A673 (cell line): ENCODE measurements at regions not wholly inside any gene's neighbourhood (a gene's known extent, or its start where the extent isn't known, plus 50 kb on each side); places are given as distances from the start of the nearest gene placed in this dataset.

Experiments
- BruUV-seq: library from RNA; stranded (reverse); fragments of 400-500 nt; replicated peaks from 2 replicates; lab custom pipeline; 2021; lab: Mats Ljungman, UMichigan
- CTCF ChIA-PET: fragments of 300-600 bp; sonication (Branson Sonifier 250); formaldehyde crosslinking; loops from one replicate; lab custom pipeline; 2022; ENCODE audit warnings: antibody characterized with exemption; lab: Charles Lee
- POLR2A ChIA-PET: fragments of 300-600 bp; sonication (Branson Sonifier 250); formaldehyde crosslinking; loops from one replicate; lab custom pipeline; 2022; ENCODE audit warnings: antibody characterized with exemption; ENCODE audit not compliant: low non-redundant PET; lab: Charles Lee
- DNase-seq: peaks from one replicate; pipeline ENCODE4 v3.0.0-alpha.2; 2015; ENCODE audit warnings: low spot score
- H3K27ac ChIP-seq: fragments of 200-600 bp; sonication (generic); 2 replicates; pipeline ENCODE4 v1.5.1; 2016; ENCODE audit warnings: mixed run types, low read depth, mild to moderate bottlenecking, mixed read lengths, antibody characterized with exemption, low read length; ENCODE audit not compliant: poor library complexity, severe bottlenecking
- H3K27me3 ChIP-seq: fragments of 200-600 bp; sonication (generic); replicated peaks from 2 replicates; pipeline ENCODE4 v1.6.1; 2017; ENCODE audit warnings: mixed run types, low read depth, mild to moderate bottlenecking, mixed read lengths, antibody characterized with exemption, low read length; ENCODE audit not compliant: insufficient read depth, poor library complexity
- H3K36me3 ChIP-seq: fragments of 200-600 bp; sonication (generic); 2 replicates; pipeline ENCODE4 v1.6.1; 2016; ENCODE audit warnings: mixed run types, mild to moderate bottlenecking, mixed read lengths, antibody characterized with exemption, low read length; ENCODE audit not compliant: insufficient read depth, poor library complexity, severe bottlenecking
- H3K4me1 ChIP-seq: fragments of 200-600 bp; sonication (generic); 2 replicates; pipeline ENCODE4 v1.6.1; 2017; ENCODE audit warnings: mixed run types, mild to moderate bottlenecking, mixed read lengths, antibody characterized with exemption, low read length; ENCODE audit not compliant: insufficient read depth, poor library complexity, severe bottlenecking
- H3K4me3 ChIP-seq: fragments of 200-600 bp; sonication (generic); 2 replicates; pipeline ENCODE4 v1.5.1; 2016; ENCODE audit warnings: low read depth, mixed run types, mild to moderate bottlenecking, mixed read lengths, low read length; ENCODE audit not compliant: poor library complexity, severe bottlenecking
- H3K9me3 ChIP-seq: fragments of 200-600 bp; sonication (generic); 2 replicates; pipeline ENCODE4 v1.6.1; 2016; ENCODE audit warnings: mixed run types, low read depth, mild to moderate bottlenecking, mixed read lengths, antibody characterized with exemption, low read length; ENCODE audit not compliant: poor library complexity, severe bottlenecking
- EZH2 ChIP-seq: fragments of 200-600 bp; sonication (generic); IDR thresholded peaks from 2 replicates; pipeline ENCODE4 v1.6.1; 2017; ENCODE audit warnings: borderline replicate concordance, low read depth, mild to moderate bottlenecking, mixed read lengths, antibody characterized with exemption, low read length; ENCODE audit not compliant: poor library complexity, severe bottlenecking
- intact Hi-C: fragments of 100-400 bp; cut with micrococcal nuclease; formaldehyde crosslinking; loops from one replicate; pipeline ENCODE4 v1.10.0; 2022; ENCODE audit not compliant: unreplicated experiment
- TF ChIP-seq, protein P1 (sequence below): fragments of 300-800, 200-600 bp; sonication (generic); conservative IDR thresholded peaks from 2 replicates; pipeline ENCODE4 v1.5.1; 2017; ENCODE audit warnings: low read depth, mild to moderate bottlenecking, antibody characterized with exemption, low read length, moderate library complexity, mixed read lengths

DNA sequence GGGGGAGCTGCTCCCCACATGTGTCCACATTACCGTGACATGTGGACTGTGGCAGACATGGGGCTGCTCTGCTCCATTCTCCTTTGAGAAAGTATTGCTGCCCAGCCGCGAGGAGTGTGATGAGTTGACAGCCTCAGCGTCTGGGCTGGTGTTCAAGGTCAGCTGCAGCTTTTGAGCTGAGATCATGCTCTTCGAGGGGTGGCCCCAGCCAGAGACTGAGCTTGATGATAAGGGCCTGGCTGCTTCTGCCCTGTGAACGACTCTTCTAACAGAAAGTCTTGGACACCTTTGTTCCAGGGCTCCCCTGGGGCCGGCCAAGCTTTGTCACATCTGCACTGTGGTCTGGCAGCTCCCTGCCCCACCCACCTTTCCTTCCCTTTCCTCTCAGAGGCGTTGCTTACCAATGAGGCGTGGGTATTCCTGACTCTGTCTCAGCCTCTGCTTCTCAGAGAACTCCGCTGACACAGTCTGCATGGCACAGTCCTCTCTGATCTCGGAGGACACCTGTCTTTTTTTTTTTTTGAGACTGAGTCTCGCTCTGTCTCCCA, 86.6 kb downstream of the CHRD start:
- no peaks in the 10 kb centered on the region for H3K4me1 ChIP-seq
- ChIA-PET CTCF (no interaction called here), POLR2A (no interaction called here)
- H3K36me3 ChIP-seq = no peaks in the 10 kb centered on the region
- no peaks in the 10 kb centered on the region for H3K9me3 ChIP-seq
- DNase-seq = no peak
- no peak for TF ChIP-seq EZH2
- TF ChIP-seq, protein P1, sequence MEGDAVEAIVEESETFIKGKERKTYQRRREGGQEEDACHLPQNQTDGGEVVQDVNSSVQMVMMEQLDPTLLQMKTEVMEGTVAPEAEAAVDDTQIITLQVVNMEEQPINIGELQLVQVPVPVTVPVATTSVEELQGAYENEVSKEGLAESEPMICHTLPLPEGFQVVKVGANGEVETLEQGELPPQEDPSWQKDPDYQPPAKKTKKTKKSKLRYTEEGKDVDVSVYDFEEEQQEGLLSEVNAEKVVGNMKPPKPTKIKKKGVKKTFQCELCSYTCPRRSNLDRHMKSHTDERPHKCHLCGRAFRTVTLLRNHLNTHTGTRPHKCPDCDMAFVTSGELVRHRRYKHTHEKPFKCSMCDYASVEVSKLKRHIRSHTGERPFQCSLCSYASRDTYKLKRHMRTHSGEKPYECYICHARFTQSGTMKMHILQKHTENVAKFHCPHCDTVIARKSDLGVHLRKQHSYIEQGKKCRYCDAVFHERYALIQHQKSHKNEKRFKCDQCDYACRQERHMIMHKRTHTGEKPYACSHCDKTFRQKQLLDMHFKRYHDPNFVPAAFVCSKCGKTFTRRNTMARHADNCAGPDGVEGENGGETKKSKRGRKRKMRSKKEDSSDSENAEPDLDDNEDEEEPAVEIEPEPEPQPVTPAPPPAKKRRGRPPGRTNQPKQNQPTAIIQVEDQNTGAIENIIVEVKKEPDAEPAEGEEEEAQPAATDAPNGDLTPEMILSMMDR = no peak
- intact Hi-C loops = loop anchor here (5.0 kb wide), 1 partner anchor 94 kb away; no protein-coding TSS in a partner anchor
- no TSS peak for BruUV-seq
- peaks cover 6% of the 10 kb centered on the region for H3K27me3 ChIP-seq
- H3K4me3 ChIP-seq = no peak overlapping the region
- no peak overlapping the region for H3K27ac ChIP-seq

- no TSS peak for BruUV-seq
- Histone ChIP-seq H3K4me3 (no peak overlapping the region), H3K27ac (no peak overlapping the region), H3K4me1 (no peaks in the 10 kb centered on the region), H3K36me3 (no peaks in the 10 kb centered on the region), H3K27me3 (peaks cover 13% of the 10 kb centered on the region), H3K9me3 (no peaks in the 10 kb centered on the region)
- intact Hi-C loops = loop anchor here (5.0 kb wide), 1 partner anchor 95 kb away; no protein-coding TSS in a partner anchor
- TF ChIP-seq, protein P1 = no peak
- no peak for TF ChIP-seq EZH2
- DNase-seq = no peak
- CTCF ChIA-PET = interaction anchor here (0.5 to 1.2 kb wide), 3 partner anchors 7 to 552 kb away, joined by 3 to 8 read pairs (median 3); no protein-coding TSS in a partner anchor
- POLR2A ChIA-PET = no interaction called here
Observed at GRCh38 chr3:184467171-184467570, 87.3 kb downstream of the CHRD start.

GRCh38 chr3:184470551-184470950, 90.7 kb downstream of the CHRD start:
- H3K9me3 ChIP-seq = no peaks in the 10 kb centered on the region
- no peaks in the 10 kb centered on the region for H3K36me3 ChIP-seq
- H3K4me1 ChIP-seq = no peaks in the 10 kb centered on the region
- intact Hi-C loops = no loop called here
- DNase-seq = no peak
- H3K27me3 ChIP-seq = peaks cover 43% of the 10 kb centered on the region
- TF ChIP-seq, protein P1 = no peak
- no peak for TF ChIP-seq EZH2
- no peak overlapping the region for H3K4me3 ChIP-seq
- POLR2A ChIA-PET = no interaction called here
- CTCF ChIA-PET = no interaction called here
- no TSS peak for BruUV-seq
- H3K27ac ChIP-seq = no peak overlapping the region
